ENCODE measurements at regions not wholly inside any gene's neighbourhood (a gene's known extent, or its start where the extent isn't known, plus 50 kb on each side); places are given as distances from the start of the nearest gene placed in this dataset.

DNA sequence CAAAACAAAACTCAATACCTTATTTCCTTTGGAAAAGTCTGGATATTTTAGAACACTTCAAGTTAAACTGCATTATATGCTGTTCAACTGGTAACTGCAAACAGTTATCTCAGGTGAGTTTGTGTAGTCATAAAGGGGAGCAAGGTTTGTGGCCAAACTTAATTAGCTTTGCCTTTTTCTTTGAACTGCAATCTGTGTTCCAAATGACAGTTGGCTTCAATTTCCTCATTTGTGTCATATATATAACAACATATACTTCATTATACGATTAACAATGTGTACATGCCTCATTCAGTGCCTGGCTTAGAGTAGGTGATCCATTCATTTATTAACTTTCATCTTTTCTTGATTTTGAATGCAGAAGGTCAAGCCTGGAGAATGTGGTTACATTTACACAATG, 55.8 kb downstream of the KCNE4 start:
- Histone ChIP-seq H3K4me3 (no peak overlapping the region), H3K9me3 (no peaks in the 10 kb centered on the region), H3K36me3 (no peaks in the 10 kb centered on the region), H3K27ac (no peak overlapping the region), H3K4me1 (ENCODE audit: insufficient read depth) (no peaks in the 10 kb centered on the region), H3K27me3 (no peaks in the 10 kb centered on the region)
- intact Hi-C loops (cut with DNase I): no loop called here
- 64 to 83% (median 76%) methylated on average over 1 of the region's 1 CpG for WGBS, 3 donors
- DNase-seq: no peak
- TF ChIP-seq, protein P1, sequence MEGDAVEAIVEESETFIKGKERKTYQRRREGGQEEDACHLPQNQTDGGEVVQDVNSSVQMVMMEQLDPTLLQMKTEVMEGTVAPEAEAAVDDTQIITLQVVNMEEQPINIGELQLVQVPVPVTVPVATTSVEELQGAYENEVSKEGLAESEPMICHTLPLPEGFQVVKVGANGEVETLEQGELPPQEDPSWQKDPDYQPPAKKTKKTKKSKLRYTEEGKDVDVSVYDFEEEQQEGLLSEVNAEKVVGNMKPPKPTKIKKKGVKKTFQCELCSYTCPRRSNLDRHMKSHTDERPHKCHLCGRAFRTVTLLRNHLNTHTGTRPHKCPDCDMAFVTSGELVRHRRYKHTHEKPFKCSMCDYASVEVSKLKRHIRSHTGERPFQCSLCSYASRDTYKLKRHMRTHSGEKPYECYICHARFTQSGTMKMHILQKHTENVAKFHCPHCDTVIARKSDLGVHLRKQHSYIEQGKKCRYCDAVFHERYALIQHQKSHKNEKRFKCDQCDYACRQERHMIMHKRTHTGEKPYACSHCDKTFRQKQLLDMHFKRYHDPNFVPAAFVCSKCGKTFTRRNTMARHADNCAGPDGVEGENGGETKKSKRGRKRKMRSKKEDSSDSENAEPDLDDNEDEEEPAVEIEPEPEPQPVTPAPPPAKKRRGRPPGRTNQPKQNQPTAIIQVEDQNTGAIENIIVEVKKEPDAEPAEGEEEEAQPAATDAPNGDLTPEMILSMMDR (IDR thresholded peaks at IDR 0.05): no peak
- TF ChIP-seq POLR2A (IDR thresholded peaks at IDR 0.05) (no peak), EP300 (IDR thresholded peaks at IDR 0.05) (no peak)

DNA sequence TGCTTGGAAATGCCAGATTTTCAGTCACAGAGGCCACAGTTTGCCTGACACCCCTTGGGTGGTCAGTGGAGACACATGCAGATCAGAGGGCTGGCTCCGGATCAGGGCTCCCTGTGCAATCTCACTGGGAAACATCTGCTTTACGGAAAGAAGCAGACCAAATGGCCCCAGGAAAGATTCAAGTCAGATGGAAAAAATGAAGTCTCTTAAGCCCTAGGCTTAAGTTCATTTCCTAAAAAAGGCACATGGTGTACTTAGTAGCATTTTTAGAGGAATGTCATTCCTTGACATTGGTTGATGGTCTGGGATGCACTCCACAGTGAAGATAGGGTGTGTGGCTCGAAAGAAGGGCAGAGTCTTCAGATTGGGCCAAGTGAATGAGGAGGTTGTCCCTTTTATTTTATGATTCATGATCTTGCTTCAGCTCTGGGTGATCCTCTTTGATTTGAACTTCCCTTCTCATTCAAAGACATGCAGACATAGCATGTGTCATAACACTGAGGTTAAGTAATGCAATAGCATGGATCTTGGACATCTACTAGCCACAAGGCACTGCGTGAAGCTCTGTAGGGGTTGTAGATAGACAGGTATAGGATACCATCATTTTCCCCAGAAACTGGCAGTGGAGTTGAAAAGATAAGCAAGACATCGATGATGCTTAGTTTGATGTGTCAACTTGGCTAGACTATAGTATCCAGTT, 56.5 kb downstream of the KCNE4 start:
- no peak for DNase-seq
- TF ChIP-seq POLR2A (IDR thresholded peaks at IDR 0.05) (no peak), EP300 (IDR thresholded peaks at IDR 0.05) (no peak)
- TF ChIP-seq, protein P1 (IDR thresholded peaks at IDR 0.05): no peak
- intact Hi-C loops (cut with DNase I): no loop called here
- Histone ChIP-seq H3K9me3 (no peaks in the 10 kb centered on the region), H3K27ac (no peak overlapping the region), H3K4me1 (ENCODE audit: insufficient read depth) (no peaks in the 10 kb centered on the region), H3K4me3 (no peak overlapping the region), H3K27me3 (no peaks in the 10 kb centered on the region), H3K36me3 (no peaks in the 10 kb centered on the region)
- WGBS, 3 donors: 52 to 60% (median 56%) methylated on average over 5 of the region's 5 CpGs

DNA sequence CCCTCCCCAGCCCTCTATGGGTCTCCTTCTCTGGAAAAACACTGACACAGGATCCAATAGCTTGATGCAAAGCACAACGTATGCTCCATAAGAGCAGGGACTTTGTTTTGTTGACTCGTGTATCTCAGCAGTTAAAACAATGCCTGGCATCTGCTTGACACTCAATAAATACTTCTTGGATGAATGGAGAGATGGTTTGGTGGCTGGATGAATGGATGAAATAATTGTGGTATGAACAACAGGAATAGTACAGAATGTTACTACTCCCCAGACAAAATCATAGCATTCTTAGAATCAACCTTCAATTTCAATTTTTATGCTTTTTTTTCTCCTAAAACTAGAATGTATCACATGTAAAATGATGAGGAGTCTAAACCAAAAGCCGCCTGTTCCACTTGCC, 57.4 kb downstream of the KCNE4 start:
- intact Hi-C loops (cut with DNase I): no loop called here
- DNase-seq: no peak
- Histone ChIP-seq H3K4me3 (no peak overlapping the region), H3K9me3 (no peaks in the 10 kb centered on the region), H3K27me3 (no peaks in the 10 kb centered on the region), H3K4me1 (ENCODE audit: insufficient read depth) (no peaks in the 10 kb centered on the region), H3K27ac (no peak overlapping the region), H3K36me3 (no peaks in the 10 kb centered on the region)
- TF ChIP-seq, protein P1 (IDR thresholded peaks at IDR 0.05): no peak
- TF ChIP-seq POLR2A (IDR thresholded peaks at IDR 0.05) (no peak), EP300 (IDR thresholded peaks at IDR 0.05) (no peak)
- 54 to 70% (median 56%) methylated on average over 3 of the region's 3 CpGs for WGBS, 3 donors

DNA sequence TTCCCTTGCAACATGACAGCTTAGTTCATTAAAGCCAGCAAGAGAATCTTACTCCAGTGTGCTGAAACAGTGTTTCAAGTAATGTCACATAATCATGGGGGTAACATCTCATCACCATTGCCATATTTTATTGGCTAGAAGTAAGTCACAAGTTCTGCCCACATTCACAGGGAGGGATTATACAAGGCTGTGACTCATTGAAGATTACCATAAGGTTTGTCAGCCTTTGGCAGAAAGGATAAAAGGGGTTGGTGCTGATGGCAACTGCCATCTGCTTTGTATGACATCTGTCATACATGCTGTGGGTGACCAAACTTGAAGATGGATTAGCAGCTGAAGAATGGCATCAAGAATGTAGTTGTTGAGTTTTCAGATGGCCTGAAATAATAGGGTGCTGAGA, 61.2 kb downstream of the KCNE4 start:
- no peak overlapping the region for H3K27ac ChIP-seq
- no peaks in the 10 kb centered on the region for H3K36me3 ChIP-seq
- no peaks in the 10 kb centered on the region for H3K9me3 ChIP-seq
- H3K4me1 ChIP-seq (ENCODE audit: insufficient read depth): no peaks in the 10 kb centered on the region
- TF ChIP-seq, protein P1 (IDR thresholded peaks at IDR 0.05): no peak
- TF ChIP-seq EP300 (IDR thresholded peaks at IDR 0.05): no peak
- intact Hi-C loops (cut with DNase I): no loop called here
- DNase-seq: no peak
- no peak overlapping the region for H3K4me3 ChIP-seq
- H3K27me3 ChIP-seq: no peaks in the 10 kb centered on the region
